HK-2 (cell line): ENCODE measurements at regions not wholly inside any gene's neighbourhood (a gene's known extent, or its start where the extent isn't known, plus 50 kb on each side); places are given as distances from the start of the nearest gene placed in this dataset.
"Not testable (repeated sequence)": the region's sequence is repeated elsewhere in the genome, so short reads cannot be mapped to it uniquely, and the experiment has no call there.

Experiments
- DNase-seq: peaks from one replicate; pipeline ENCODE4 v3.0.0-alpha.2; 2018; ENCODE audit not compliant: unreplicated experiment

GRCh38 chr9:110093871-110094270 is 114.1 kb downstream of the C9orf152 start:
- no peak for DNase-seq

GRCh38 chr9:110095161-110095595 is 112.8 kb downstream of the C9orf152 start:
- no peak for DNase-seq

DNA sequence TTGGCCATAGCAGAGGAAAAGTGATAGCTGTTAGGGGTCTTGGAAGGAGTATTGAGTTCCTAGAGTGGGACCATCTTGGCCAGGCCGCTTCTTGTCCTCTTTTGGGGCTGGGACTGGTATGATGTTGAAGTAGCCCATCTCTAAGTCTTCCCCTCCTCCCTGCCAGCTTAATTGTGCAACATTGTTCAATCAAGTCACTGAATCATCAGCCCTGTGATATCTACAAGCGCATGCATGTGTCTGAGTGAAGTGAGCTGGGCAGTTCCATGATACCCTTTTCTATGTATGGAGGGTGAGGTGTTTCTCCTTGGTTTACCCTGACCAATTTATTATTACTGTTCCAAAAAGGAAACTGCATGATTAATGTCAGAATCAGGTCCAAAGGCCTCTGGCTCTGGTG is 112.2 kb downstream of the C9orf152 start:
- no peak for DNase-seq

- DNase-seq: not testable (repeated sequence)
Observed at GRCh38 chr9:110096674-110097073, 111.3 kb downstream of the C9orf152 start.

DNA sequence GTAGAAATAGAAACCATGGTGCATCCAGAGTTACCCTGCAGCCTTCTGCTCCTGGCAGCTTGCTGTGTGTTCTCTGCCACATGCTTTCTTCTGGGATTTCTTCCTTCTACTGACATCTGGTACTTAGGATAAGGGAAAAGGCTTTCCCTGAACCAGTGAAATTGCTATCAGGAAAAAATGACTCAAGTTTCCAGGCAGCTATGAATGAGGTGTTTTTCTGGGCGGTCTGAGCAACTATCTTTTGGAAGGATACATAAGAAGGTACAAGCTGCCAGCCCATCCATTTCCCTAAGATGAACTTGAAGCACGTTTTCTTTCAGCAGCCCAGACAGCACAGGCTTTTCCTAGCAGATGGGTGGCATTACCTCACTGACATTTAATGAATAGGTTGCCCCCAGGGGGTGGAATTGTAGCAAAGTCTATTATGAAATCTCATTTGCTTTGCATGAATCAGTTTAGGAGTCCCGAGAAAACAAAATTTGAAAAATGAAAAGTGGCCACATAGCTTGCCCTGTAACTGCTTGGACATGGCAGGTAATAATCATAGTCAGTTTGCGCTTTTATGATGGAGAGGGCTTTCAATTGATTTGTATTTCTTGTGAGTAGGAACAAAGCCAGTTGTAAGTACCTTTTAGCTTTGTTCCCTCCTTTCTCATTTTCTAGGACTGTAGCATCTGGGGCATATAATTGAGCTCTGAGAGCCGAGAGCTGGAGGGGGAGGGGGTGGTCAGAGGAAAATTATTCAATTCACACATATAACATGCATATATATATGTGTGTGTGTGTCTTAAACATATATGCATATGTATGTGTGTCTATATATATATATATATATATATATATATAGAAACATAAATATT is 108.5 kb downstream of the C9orf152 start:
- no peak for DNase-seq

GRCh38 chr9:110101531-110102161 is 106.3 kb downstream of the C9orf152 start:
- DNase-seq: no peak

DNA sequence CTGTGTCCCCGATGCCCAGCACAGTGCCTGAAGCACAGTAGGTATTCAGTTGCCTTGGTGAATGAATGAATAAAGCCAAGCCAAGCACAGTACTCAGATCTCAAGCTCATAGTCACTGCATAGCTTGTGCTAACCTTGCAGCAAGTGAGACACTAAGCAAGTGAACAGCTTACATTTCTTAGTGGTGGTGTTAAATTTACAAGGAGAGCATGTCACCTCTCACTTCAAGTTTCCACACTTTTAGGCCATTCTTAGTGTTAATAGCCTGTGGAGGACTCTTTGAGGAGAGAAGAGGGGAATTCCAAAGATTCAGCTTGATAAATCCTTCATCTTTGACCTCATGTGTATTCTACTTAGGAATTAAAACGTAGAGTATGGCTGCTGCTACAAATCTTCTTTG is 104.7 kb downstream of the C9orf152 start:
- no peak for DNase-seq

DNA sequence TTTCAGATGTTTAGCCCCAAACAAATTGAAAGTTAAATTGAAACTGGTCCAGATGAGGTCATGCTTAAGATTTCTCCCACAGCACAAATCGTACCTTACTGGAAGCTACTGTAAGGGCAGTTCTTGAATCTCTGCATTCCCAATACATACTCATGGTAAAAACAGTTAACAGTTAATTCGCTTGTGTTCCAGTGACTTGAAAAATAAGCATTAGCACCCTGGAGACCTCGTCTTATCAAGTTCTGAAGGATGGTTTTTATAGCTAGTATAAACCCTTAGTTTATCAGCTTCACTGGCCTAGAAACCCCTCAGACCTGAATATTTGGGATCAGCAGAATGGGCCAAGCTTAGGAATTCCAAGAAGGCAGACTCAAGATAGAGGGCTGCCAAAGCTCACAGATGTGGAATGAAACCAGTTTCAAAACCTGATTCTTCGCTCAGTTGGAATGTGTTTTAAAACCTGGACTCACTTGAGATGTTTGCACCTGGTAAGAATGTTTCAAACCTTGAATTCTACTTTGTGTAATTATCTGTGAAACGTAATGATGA is 103.6 kb downstream of the C9orf152 start:
- no peak for DNase-seq

DNA sequence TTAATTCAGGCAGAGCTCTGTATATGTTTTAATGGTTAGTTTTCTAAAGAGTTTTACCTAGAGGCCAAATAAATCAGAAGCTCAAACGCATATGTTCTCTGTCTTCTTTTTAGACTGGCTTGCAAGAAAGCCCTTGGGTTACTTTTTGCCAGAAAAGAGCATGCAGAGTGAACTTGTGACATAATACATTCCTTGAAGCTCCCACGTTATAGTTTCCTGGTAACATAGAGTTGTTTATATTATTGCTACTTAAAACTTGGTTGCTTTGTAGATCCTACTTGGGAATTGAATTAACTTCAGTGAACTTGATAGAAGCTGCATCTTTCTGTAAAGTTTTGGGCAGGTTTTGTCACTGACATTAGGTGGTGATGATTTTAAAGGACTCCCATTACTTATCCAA is 102.9 kb downstream of the C9orf152 start:
- DNase-seq: no peak

DNA sequence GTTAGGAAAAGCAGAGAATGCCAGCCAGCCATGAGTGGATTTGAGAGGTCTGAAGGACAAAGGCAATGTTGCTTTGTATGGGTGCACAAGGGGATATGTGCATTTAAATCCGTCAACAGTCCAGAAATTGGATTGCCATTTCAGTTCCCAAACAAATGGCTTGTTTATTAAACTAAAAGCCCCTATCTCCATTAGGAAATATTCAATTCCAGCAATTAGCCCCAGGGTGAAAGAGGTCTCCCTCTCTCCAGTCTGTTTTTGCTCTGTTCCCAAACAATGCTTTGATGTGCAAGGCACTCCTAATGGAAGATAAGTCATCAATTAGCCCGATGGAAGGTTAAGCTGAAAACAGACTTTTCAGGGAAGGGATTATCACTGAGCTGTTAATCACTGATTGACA is 101.3 kb downstream of the C9orf152 start:
- no peak for DNase-seq

GRCh38 chr9:110109333-110110092 is 98.4 kb downstream of the C9orf152 start:
- DNase-seq: no peak

DNA sequence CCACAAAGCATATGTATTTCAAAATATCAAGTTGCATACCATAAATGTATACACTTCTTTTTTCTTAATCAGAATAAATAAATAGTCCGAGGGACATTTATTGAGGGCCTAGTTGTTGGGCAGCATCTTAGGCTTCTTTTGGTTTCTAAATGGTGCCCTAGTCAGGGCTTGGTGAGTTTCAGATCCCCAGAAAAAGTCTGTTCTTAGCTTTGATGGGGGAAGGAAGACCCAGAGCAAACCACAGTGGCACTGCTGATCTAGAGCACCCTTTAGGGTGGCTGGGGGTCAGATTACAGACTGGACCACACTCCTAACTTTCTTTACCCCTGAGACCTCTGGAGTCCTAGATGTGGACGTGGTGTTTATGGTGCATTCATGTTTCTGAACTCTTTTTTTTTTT is 97.8 kb downstream of the C9orf152 start:
- no peak for DNase-seq

- no peak for DNase-seq
Observed at GRCh38 chr9:110111868-110112267, 96.1 kb downstream of the C9orf152 start.

DNA sequence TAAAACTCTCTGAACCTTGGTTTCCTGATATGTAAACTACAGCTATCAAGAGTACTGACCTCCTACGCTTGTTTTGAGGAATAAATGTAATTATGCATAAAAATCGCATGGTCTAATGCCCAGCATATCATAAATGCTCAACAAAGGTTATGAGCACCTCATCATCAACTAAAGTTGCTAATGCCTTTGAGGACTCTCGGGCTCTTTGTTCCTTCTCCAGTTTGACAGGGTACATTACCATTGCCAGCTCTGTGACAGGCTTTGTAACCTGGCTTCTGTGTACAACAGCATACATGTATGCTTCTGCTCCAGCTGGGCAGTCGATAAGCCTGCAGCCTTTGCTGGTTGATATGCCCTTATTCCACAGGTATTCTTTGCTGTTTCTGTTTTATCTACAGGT is 95.2 kb downstream of the C9orf152 start:
- no peak for DNase-seq

GRCh38 chr9:110114086-110114858 is 93.7 kb downstream of the C9orf152 start:
- no peak for DNase-seq

DNA sequence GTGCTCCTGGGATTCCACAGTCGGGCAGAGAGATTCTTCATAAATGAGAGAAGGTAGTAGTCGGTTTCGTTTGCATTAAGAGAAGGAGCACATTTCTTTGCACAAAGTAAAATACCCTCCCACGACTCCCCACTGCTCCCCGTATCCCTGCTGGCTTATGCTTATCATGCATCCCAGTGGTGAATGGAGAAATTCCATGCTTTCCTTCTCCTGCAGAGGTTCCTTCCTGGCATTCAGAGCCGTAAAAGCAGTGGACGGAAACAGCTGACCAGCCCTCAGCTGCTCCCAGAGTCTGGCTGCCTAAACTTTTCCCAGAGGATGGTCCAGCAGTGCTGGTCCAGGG is 93.1 kb downstream of the C9orf152 start:
- no peak for DNase-seq

DNA sequence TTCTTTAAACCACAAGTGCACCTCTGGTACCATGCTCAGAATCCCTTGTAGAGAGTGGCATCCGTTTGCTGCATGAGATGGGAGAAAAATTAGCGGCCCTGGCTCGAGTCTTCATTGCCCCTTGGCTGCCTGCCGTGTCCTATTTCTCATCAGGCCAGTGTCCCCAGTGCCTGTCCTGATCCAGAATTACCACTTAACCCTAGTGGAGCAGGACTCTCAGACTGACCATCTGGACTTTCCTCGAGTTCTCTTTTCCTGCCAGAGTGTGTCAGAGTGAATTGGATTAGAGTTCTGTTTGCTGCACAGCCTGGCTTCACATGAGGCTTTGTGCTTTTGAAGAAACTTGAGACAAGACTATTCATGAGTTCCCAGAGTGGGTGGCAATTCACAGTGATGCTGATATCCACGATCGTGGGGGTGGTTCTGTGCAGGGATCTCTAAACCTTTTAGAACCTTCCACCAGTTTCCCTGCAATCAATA is 92.6 kb downstream of the C9orf152 start:
- no peak for DNase-seq

GRCh38 chr9:110115826-110116542 is 92.0 kb downstream of the C9orf152 start:
- DNase-seq: no peak

DNA sequence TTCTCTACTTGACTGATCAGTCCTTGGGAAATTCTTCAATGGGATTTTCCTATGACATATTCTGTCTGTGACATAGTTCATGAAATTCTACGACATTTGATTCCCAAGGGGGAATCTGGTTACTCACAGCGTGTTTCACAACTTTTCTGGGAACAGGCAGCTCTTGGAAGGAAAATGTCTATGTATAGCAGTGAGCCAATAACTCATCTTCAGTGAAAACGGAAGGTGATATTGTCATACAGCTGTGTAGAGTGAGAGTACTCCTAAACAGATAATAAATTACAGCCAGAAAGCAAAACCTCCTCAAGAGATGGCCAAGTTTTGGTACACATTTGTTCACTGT is 91.4 kb downstream of the C9orf152 start:
- no peak for DNase-seq

- no peak for DNase-seq
Observed at GRCh38 chr9:110121170-110121569, 86.8 kb downstream of the C9orf152 start.
